Fibroblast of skin of left quadriceps (primary cell): ENCODE measurements at regions not wholly inside any gene's neighbourhood (a gene's known extent, or its start where the extent isn't known, plus 50 kb on each side); places are given as distances from the start of the nearest gene placed in this dataset.

Experiments used
- DNase-seq, 2 experiments: peaks; one replicate each; pipeline ENCODE4 v3.0.0-alpha.2; 2013; ENCODE audit warnings: low read depth in 2 of 2

GRCh38 chr1:157189986-157190982 is 52.1 kb upstream of the ETV3 start:
- DNase-seq = no peak

DNA sequence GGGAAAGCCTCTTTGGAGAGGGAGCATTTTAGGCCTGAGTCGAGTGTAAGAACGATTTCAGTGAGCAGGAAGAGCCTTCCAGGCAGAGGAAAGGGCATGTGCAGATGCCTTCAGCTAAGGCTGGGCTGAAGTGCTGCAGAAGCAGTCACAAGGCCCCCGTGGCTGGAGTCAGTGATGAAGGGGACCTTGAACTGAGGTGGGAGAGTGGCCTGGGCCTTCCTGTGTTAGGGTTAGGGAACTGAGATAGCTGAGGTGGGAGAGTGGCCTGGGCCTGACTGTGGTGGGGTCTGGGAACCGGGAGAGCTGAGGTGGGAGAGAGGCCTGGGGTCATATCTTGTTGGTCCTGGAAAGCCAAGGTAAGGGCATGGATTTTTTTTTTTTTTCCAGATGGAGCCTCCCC is 50.9 kb upstream of the ETV3 start:
- no peak for DNase-seq
